ENCODE measurements at regions not wholly inside any gene's neighbourhood (a gene's known extent, or its start where the extent isn't known, plus 50 kb on each side); places are given as distances from the start of the nearest gene placed in this dataset.

GRCh38 chr2:198957181-198957580 lies 500.6 kb downstream of the SATB2 start:
- no peaks in the 10 kb centered on the region for H3K27me3 ChIP-seq (ENCODE audit: control insufficient read depth, insufficient read depth, low read length, poor library complexity, severe bottlenecking)
- no peak overlapping the region for H3K9ac ChIP-seq (ENCODE audit: extremely low read depth, low read length, poor library complexity, severe bottlenecking)
- TF ChIP-seq, protein P1, sequence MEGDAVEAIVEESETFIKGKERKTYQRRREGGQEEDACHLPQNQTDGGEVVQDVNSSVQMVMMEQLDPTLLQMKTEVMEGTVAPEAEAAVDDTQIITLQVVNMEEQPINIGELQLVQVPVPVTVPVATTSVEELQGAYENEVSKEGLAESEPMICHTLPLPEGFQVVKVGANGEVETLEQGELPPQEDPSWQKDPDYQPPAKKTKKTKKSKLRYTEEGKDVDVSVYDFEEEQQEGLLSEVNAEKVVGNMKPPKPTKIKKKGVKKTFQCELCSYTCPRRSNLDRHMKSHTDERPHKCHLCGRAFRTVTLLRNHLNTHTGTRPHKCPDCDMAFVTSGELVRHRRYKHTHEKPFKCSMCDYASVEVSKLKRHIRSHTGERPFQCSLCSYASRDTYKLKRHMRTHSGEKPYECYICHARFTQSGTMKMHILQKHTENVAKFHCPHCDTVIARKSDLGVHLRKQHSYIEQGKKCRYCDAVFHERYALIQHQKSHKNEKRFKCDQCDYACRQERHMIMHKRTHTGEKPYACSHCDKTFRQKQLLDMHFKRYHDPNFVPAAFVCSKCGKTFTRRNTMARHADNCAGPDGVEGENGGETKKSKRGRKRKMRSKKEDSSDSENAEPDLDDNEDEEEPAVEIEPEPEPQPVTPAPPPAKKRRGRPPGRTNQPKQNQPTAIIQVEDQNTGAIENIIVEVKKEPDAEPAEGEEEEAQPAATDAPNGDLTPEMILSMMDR (conservative IDR thresholded peaks at IDR 0.05): no peak
- Mint-ChIP-seq H3K36me3 (ENCODE audit: low read depth) (no peaks in the 10 kb centered on the region), H3K4me1 (no peaks in the 10 kb centered on the region), H3K9me3 (no peaks in the 10 kb centered on the region), H3K27me3 (ENCODE audit: insufficient read depth) (no peaks in the 10 kb centered on the region), H3K4me3 (no peak overlapping the region), H3K27ac (no peak overlapping the region)
- H3K36me3 ChIP-seq (ENCODE audit: control insufficient read depth, insufficient read depth, low read length): no peaks in the 10 kb centered on the region
- no peak for DNase-seq
- H3K4me3 ChIP-seq (ENCODE audit: low read length): no peak overlapping the region
- H3K4me1 ChIP-seq (ENCODE audit: control insufficient read depth, insufficient read depth, low read length): no peaks in the 10 kb centered on the region
- H3K9me3 ChIP-seq (ENCODE audit: control insufficient read depth, low read length): no peaks in the 10 kb centered on the region
- 100% methylated on average over 1 of the region's 1 CpG; no CpG with 5 or more reads in 1 of the 2 experiments for WGBS, 2 experiments (ENCODE audit: insufficient coverage in 1 of 2, insufficient read length in 1 of 2)
- H3K27ac ChIP-seq (ENCODE audit: low read depth, low read length): no peak overlapping the region

- Mint-ChIP-seq H3K4me1 (no peaks in the 10 kb centered on the region), H3K36me3 (ENCODE audit: low read depth) (no peaks in the 10 kb centered on the region), H3K9me3 (no peaks in the 10 kb centered on the region), H3K27me3 (ENCODE audit: insufficient read depth) (peaks cover 19% of the 10 kb centered on the region), H3K4me3 (no peak overlapping the region), H3K27ac (no peak overlapping the region)
- TF ChIP-seq, protein P1 (conservative IDR thresholded peaks at IDR 0.05): no peak
- Histone ChIP-seq H3K9ac (ENCODE audit: extremely low read depth, low read length, poor library complexity, severe bottlenecking) (no peak overlapping the region), H3K36me3 (ENCODE audit: control insufficient read depth, insufficient read depth, low read length) (no peaks in the 10 kb centered on the region), H3K9me3 (ENCODE audit: control insufficient read depth, low read length) (no peaks in the 10 kb centered on the region), H3K4me1 (ENCODE audit: control insufficient read depth, insufficient read depth, low read length) (no peaks in the 10 kb centered on the region), H3K4me3 (ENCODE audit: low read length) (no peak overlapping the region), H3K27ac (ENCODE audit: low read depth, low read length) (no peak overlapping the region), H3K27me3 (ENCODE audit: control insufficient read depth, insufficient read depth, low read length, poor library complexity, severe bottlenecking) (peaks cover 12% of the 10 kb centered on the region)
- DNase-seq: no peak
These were observed 504.4 kb downstream of the SATB2 start for GRCh38 chr2:198953328-198953727.

DNA sequence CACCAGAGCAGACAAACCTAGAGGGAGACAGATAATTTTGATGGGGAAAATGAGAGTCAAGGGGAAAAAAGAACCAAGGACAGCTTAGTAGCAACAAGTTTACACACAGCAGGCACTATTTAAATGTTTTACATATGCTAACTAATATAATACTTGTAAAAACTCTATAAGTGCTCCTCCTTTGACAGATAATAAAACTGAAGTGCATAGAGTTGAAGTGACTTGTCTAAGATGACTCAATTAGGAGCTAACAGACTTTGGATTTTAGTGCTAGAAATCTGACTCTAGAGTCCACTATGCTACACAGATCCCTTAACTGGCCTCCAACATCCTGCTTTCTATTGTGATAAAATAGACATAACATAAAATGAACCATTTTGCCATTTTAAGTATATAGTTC lies 506.9 kb downstream of the SATB2 start:
- no peak overlapping the region for H3K9ac ChIP-seq (ENCODE audit: extremely low read depth, low read length, poor library complexity, severe bottlenecking)
- TF ChIP-seq, protein P1 (conservative IDR thresholded peaks at IDR 0.05): no peak
- H3K4me1 ChIP-seq (ENCODE audit: control insufficient read depth, insufficient read depth, low read length): peaks cover under 1% of the 10 kb centered on the region
- peaks cover 32% of the 10 kb centered on the region for H3K27me3 ChIP-seq (ENCODE audit: control insufficient read depth, insufficient read depth, low read length, poor library complexity, severe bottlenecking)
- no peaks in the 10 kb centered on the region for H3K36me3 ChIP-seq (ENCODE audit: control insufficient read depth, insufficient read depth, low read length)
- Mint-ChIP-seq H3K27me3 (ENCODE audit: insufficient read depth) (peaks cover 38% of the 10 kb centered on the region), H3K4me1 (peaks cover 7% of the 10 kb centered on the region), H3K4me3 (no peak overlapping the region), H3K36me3 (ENCODE audit: low read depth) (no peaks in the 10 kb centered on the region), H3K9me3 (no peaks in the 10 kb centered on the region), H3K27ac (no peak overlapping the region)
- H3K27ac ChIP-seq (ENCODE audit: low read depth, low read length): no peak overlapping the region
- no peaks in the 10 kb centered on the region for H3K9me3 ChIP-seq (ENCODE audit: control insufficient read depth, low read length)
- H3K4me3 ChIP-seq (ENCODE audit: low read length): no peak overlapping the region
- no peak for DNase-seq

Measured in endodermal cell (in vitro differentiated cells).